SK-N-SH treated with all-trans-retinoic acid at 6 μM for 48 hours (cell line): ENCODE measurements at regions not wholly inside any gene's neighbourhood (a gene's known extent, or its start where the extent isn't known, plus 50 kb on each side); places are given as distances from the start of the nearest gene placed in this dataset.

ENCODE experiments used
- ATAC-seq: fragments of 200-7000 bp; cut with Tn5 transposase; 3 replicates; pipeline ENCODE4 v1.9.1; 2020; ENCODE audit warnings: mild to moderate bottlenecking, moderate library complexity
- ARNTL ChIP-seq: fragments of 450-650 bp; formaldehyde crosslinking; IDR thresholded peaks from 2 replicates; pipeline ENCODE4 v1.5.0; 2020; ENCODE audit warnings: low read depth, mild to moderate bottlenecking, moderate library complexity, borderline replicate concordance
- BACH2 ChIP-seq: fragments of 250-450 bp; sonication (Bioruptor Pico); IDR thresholded peaks from 2 replicates; pipeline ENCODE4 v1.9.0; 2021; ENCODE audit warnings: mild to moderate bottlenecking, borderline replicate concordance
- CSDC2 ChIP-seq: fragments of 250-450 bp; sonication (Bioruptor Pico); IDR thresholded peaks from 2 replicates; pipeline ENCODE4 v1.5.0; 2020; ENCODE audit warnings: mild to moderate bottlenecking, moderate library complexity
- ESRRG ChIP-seq: fragments of 250-450 bp; sonication (Bioruptor Pico); IDR thresholded peaks from 2 replicates; pipeline ENCODE4 v1.6.1; 2021; ENCODE audit warnings: mild to moderate bottlenecking
- GLIS3 ChIP-seq: fragments of 250-450 bp; sonication (Bioruptor Pico); IDR thresholded peaks from 2 replicates; pipeline ENCODE4 v1.5.0; 2020; ENCODE audit warnings: mild to moderate bottlenecking, moderate library complexity
- OSR1 ChIP-seq: fragments of 250-450 bp; sonication (Bioruptor Pico); IDR thresholded peaks from 2 replicates; pipeline ENCODE4 v1.8.0; 2022; ENCODE audit warnings: moderate library complexity, mild to moderate bottlenecking, inconsistent platforms
- PPARA ChIP-seq: fragments of 250-450 bp; sonication (Bioruptor Pico); IDR thresholded peaks from 2 replicates; pipeline ENCODE4 v1.5.0; 2020; ENCODE audit warnings: mild to moderate bottlenecking, borderline replicate concordance
- RARB ChIP-seq: fragments of 250-450 bp; sonication (Bioruptor Pico); IDR thresholded peaks from 2 replicates; pipeline ENCODE4 v1.8.0; 2021; ENCODE audit warnings: mild to moderate bottlenecking, moderate library complexity
- TCF4 ChIP-seq: fragments of 250-450 bp; sonication (Bioruptor Pico); IDR thresholded peaks from 2 replicates; pipeline ENCODE4 v1.8.0; 2021; ENCODE audit warnings: mild to moderate bottlenecking, moderate library complexity, borderline replicate concordance
- TOX ChIP-seq: fragments of 250-450 bp; sonication (Bioruptor Pico); IDR thresholded peaks from 2 replicates; pipeline ENCODE4 v1.8.0; 2021; ENCODE audit warnings: mild to moderate bottlenecking, moderate library complexity, borderline replicate concordance
- ZC3H10 ChIP-seq: fragments of 250-450 bp; sonication (Bioruptor Pico); IDR thresholded peaks from 2 replicates; pipeline ENCODE4 v1.5.1; 2021; ENCODE audit warnings: mild to moderate bottlenecking, moderate library complexity
- ZFP3 ChIP-seq: fragments of 250-450 bp; sonication (Bioruptor Pico); IDR thresholded peaks from 2 replicates; pipeline ENCODE4 v1.5.0; 2020; ENCODE audit warnings: mild to moderate bottlenecking, moderate library complexity
- ZFP30 ChIP-seq: fragments of 450-650 bp; formaldehyde crosslinking; IDR thresholded peaks from 2 replicates; pipeline ENCODE4 v1.5.0; 2022; ENCODE audit warnings: mild to moderate bottlenecking, moderate library complexity
- ZNF565 ChIP-seq: fragments of 450-650 bp; formaldehyde crosslinking; conservative IDR thresholded peaks from 2 replicates; pipeline ENCODE4 v1.5.0; 2020; ENCODE audit warnings: low read depth, mild to moderate bottlenecking, moderate library complexity
- ZNF70 ChIP-seq: fragments of 450-650 bp; formaldehyde crosslinking; IDR thresholded peaks from 2 replicates; pipeline ENCODE4 v1.5.0; 2020; ENCODE audit warnings: mild to moderate bottlenecking, moderate library complexity
- ZNF8 ChIP-seq: fragments of 450-650 bp; formaldehyde crosslinking; IDR thresholded peaks from 2 replicates; pipeline ENCODE4 v1.5.0; 2020; ENCODE audit warnings: mild to moderate bottlenecking, moderate library complexity
- TF ChIP-seq, protein P1 (sequence below): fragments of 250-450 bp; sonication (Bioruptor Pico); IDR thresholded peaks from 2 replicates; pipeline ENCODE4 v1.8.0; 2020; ENCODE audit warnings: mild to moderate bottlenecking, moderate library complexity, borderline replicate concordance
- TF ChIP-seq, protein P2 (sequence below): fragments of 250-450 bp; sonication (Bioruptor Pico); IDR thresholded peaks from 2 replicates; pipeline ENCODE4 v1.5.0; 2020; ENCODE audit warnings: mild to moderate bottlenecking, moderate library complexity
- TF ChIP-seq, protein P3 (sequence below): fragments of 250-450 bp; sonication (Bioruptor Pico); IDR thresholded peaks from 2 replicates; pipeline ENCODE4 v1.8.0; 2021; ENCODE audit warnings: low read depth, mild to moderate bottlenecking, moderate library complexity, borderline replicate concordance
- TF ChIP-seq, protein P4 (sequence below): fragments of 250-450 bp; sonication (Bioruptor Pico); IDR thresholded peaks from 2 replicates; pipeline ENCODE4 v1.5.1; 2020; ENCODE audit warnings: low read depth, mild to moderate bottlenecking, moderate library complexity
- TF ChIP-seq, protein P5 (sequence below): fragments of 250-450 bp; sonication (Bioruptor Pico); IDR thresholded peaks from 2 replicates; pipeline ENCODE4 v1.5.1; 2021; ENCODE audit warnings: mild to moderate bottlenecking, moderate library complexity

DNA sequence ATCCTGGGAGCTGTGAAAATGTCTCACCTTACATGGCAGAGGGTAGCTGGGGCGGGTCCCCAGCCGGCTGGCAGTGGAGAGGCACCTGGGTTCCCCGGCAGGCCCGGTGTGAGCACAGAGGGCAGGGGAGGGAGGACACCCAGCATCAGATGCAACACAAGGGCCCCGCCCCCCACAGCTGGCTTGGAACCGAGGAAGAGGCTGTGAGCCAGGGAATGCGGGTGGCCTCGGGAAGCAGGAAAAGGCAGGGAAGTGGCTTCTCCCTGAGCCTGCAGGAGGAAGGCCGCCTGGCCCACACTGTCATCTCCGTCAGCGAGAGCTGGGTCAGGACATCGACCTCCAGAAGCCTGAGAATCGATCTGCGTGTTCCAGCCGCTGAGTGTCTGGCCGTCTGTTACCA, 87.3 kb downstream of the SIK1 start:
- no peak for TF ChIP-seq ZNF8
- no peak for TF ChIP-seq ZFP30 (CRISPR knock-in tag)
- TF ChIP-seq TCF4, result no peak
- no peak for TF ChIP-seq OSR1 (CRISPR knock-in tag)
- no peak for ATAC-seq

DNA sequence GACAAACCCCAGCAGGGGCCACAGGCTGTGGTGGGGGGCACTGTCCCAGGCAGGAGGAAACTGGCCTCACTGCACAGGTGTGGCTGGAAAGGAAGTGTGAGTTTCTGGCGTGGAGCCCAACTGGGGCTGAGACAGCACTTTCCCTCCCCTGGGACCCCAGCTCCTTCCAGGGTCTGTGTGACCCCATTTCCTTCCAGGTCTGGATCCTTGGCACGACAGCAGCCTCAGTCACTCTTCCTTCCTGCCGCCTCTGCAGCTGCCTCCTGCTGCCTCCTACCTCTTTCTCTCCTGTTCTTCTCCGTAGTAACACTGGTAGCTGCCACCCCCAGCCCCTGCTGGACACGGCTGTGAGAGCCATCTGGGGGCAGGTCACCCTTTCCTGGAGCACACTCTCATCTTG, 88.0 kb downstream of the SIK1 start:
- ATAC-seq, result no peak
- TF ChIP-seq ZNF565 (CRISPR knock-in tag), result no peak
- TF ChIP-seq, protein P1, sequence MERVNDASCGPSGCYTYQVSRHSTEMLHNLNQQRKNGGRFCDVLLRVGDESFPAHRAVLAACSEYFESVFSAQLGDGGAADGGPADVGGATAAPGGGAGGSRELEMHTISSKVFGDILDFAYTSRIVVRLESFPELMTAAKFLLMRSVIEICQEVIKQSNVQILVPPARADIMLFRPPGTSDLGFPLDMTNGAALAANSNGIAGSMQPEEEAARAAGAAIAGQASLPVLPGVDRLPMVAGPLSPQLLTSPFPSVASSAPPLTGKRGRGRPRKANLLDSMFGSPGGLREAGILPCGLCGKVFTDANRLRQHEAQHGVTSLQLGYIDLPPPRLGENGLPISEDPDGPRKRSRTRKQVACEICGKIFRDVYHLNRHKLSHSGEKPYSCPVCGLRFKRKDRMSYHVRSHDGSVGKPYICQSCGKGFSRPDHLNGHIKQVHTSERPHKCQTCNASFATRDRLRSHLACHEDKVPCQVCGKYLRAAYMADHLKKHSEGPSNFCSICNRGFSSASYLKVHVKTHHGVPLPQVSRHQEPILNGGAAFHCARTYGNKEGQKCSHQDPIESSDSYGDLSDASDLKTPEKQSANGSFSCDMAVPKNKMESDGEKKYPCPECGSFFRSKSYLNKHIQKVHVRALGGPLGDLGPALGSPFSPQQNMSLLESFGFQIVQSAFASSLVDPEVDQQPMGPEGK (CRISPR knock-in tag), result no peak
- TF ChIP-seq BACH2 (CRISPR knock-in tag), result no peak
- no peak for TF ChIP-seq ZC3H10 (CRISPR knock-in tag)
- TF ChIP-seq ZNF70 (CRISPR knock-in tag), result no peak
- TF ChIP-seq ARNTL (CRISPR knock-in tag), result no peak
- TF ChIP-seq, protein P2, sequence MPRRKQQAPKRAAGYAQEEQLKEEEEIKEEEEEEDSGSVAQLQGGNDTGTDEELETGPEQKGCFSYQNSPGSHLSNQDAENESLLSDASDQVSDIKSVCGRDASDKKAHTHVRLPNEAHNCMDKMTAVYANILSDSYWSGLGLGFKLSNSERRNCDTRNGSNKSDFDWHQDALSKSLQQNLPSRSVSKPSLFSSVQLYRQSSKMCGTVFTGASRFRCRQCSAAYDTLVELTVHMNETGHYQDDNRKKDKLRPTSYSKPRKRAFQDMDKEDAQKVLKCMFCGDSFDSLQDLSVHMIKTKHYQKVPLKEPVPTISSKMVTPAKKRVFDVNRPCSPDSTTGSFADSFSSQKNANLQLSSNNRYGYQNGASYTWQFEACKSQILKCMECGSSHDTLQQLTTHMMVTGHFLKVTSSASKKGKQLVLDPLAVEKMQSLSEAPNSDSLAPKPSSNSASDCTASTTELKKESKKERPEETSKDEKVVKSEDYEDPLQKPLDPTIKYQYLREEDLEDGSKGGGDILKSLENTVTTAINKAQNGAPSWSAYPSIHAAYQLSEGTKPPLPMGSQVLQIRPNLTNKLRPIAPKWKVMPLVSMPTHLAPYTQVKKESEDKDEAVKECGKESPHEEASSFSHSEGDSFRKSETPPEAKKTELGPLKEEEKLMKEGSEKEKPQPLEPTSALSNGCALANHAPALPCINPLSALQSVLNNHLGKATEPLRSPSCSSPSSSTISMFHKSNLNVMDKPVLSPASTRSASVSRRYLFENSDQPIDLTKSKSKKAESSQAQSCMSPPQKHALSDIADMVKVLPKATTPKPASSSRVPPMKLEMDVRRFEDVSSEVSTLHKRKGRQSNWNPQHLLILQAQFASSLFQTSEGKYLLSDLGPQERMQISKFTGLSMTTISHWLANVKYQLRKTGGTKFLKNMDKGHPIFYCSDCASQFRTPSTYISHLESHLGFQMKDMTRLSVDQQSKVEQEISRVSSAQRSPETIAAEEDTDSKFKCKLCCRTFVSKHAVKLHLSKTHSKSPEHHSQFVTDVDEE, result no peak
- no peak for TF ChIP-seq ZFP3 (CRISPR knock-in tag)
- TF ChIP-seq, all 23 proteins: peak for 0

DNA sequence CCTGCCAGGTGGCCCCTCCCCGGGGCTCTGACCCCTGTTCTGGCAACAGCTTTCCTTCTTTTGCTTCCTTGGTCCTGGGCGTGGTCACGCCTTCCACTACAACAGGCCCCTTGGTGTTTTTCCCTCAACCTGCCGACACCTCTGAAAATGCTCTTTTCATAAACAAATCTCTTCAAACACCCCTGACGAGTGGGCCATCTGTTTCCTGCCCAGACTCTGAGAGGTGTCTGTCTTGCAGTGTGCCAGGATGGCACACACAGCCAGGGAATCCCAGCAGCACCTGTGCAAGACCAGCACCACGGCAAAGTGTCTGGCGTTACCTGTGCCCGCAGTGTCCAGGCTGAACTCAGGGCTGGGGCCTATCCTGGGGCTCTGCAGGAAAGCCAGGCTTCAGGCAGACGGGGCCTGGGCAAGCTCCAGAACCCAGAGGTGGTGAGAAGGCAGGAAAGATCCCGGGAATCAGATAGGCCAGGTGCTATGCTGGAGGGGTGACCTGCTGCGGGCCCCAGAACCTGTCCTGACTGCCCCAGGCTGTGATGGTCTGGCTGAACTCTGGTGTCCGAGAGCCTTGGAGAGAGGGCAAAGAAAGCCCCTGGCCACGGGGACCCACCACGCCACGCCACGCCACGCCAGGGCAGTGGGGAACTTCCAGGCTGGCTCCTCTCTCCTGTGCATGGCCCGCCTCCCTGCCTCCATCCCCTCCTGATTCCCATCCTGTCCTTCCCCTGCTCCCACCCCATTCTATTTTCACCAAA, 88.9 kb downstream of the SIK1 start:
- ATAC-seq, result no peak
- TF ChIP-seq, protein P2, result no peak
- TF ChIP-seq BACH2 (CRISPR knock-in tag) (no peak), PPARA (no peak), CSDC2 (CRISPR knock-in tag) (no peak), OSR1 (CRISPR knock-in tag) (no peak), TOX (no peak), ZNF8 (no peak), ESRRG (CRISPR knock-in tag) (no peak), GLIS3 (CRISPR knock-in tag) (no peak), ZFP3 (CRISPR knock-in tag) (no peak), RARB (CRISPR knock-in tag) (no peak), ZNF565 (CRISPR knock-in tag) (no peak), ARNTL (CRISPR knock-in tag) (no peak), ZNF70 (CRISPR knock-in tag) (no peak)
- TF ChIP-seq, protein P1 (CRISPR knock-in tag), result no peak
- TF ChIP-seq, protein P3, sequence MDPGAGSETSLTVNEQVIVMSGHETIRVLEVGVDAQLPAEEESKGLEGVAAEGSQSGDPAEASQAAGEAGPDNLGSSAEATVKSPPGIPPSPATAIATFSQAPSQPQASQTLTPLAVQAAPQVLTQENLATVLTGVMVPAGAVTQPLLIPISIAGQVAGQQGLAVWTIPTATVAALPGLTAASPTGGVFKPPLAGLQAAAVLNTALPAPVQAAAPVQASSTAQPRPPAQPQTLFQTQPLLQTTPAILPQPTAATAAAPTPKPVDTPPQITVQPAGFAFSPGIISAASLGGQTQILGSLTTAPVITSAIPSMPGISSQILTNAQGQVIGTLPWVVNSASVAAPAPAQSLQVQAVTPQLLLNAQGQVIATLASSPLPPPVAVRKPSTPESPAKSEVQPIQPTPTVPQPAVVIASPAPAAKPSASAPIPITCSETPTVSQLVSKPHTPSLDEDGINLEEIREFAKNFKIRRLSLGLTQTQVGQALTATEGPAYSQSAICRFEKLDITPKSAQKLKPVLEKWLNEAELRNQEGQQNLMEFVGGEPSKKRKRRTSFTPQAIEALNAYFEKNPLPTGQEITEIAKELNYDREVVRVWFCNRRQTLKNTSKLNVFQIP (CRISPR knock-in tag), result no peak
- TF ChIP-seq, protein P4, sequence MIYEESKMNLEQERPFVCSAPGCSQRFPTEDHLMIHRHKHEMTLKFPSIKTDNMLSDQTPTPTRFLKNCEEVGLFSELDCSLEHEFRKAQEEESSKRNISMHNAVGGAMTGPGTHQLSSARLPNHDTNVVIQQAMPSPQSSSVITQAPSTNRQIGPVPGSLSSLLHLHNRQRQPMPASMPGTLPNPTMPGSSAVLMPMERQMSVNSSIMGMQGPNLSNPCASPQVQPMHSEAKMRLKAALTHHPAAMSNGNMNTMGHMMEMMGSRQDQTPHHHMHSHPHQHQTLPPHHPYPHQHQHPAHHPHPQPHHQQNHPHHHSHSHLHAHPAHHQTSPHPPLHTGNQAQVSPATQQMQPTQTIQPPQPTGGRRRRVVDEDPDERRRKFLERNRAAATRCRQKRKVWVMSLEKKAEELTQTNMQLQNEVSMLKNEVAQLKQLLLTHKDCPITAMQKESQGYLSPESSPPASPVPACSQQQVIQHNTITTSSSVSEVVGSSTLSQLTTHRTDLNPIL (CRISPR knock-in tag), result no peak
- TF ChIP-seq, protein P5, sequence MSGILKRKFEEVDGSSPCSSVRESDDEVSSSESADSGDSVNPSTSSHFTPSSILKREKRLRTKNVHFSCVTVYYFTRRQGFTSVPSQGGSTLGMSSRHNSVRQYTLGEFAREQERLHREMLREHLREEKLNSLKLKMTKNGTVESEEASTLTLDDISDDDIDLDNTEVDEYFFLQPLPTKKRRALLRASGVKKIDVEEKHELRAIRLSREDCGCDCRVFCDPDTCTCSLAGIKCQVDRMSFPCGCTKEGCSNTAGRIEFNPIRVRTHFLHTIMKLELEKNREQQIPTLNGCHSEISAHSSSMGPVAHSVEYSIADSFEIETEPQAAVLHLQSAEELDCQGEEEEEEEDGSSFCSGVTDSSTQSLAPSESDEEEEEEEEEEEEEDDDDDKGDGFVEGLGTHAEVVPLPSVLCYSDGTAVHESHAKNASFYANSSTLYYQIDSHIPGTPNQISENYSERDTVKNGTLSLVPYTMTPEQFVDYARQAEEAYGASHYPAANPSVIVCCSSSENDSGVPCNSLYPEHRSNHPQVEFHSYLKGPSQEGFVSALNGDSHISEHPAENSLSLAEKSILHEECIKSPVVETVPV (CRISPR knock-in tag), result no peak
